ENCODE measurements at regions not wholly inside any gene's neighbourhood (a gene's known extent, or its start where the extent isn't known, plus 50 kb on each side); places are given as distances from the start of the nearest gene placed in this dataset.
"Not testable (repeated sequence)": the region's sequence is repeated elsewhere in the genome, so short reads cannot be mapped to it uniquely, and the experiment has no call there.

DNA sequence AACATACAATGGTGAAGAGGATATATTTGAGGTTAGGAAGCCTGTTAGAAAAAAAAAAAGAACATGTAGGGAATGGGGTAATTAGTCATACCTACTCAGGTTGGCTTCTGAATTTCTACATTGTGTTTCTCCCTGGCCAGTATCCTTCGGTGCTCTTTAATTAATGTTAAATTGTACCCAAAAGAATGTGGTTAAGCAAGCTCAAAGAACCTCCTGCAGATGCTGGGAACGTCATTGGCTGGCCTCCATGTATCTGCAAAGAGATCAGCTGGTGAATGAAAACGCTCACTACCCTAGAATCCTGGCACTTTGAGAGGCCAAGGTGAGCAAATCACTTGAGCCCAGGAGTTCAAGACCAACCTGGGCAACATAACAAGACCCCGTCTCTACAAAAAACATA, 942.3 kb upstream of the PRKX start:
- H3K36me3 ChIP-seq: no peaks in the 10 kb centered on the region
- H3K27me3 ChIP-seq: no peaks in the 10 kb centered on the region
- H3K4me1 ChIP-seq (ENCODE audit: low read depth): no peaks in the 10 kb centered on the region
- TF ChIP-seq, protein P1, sequence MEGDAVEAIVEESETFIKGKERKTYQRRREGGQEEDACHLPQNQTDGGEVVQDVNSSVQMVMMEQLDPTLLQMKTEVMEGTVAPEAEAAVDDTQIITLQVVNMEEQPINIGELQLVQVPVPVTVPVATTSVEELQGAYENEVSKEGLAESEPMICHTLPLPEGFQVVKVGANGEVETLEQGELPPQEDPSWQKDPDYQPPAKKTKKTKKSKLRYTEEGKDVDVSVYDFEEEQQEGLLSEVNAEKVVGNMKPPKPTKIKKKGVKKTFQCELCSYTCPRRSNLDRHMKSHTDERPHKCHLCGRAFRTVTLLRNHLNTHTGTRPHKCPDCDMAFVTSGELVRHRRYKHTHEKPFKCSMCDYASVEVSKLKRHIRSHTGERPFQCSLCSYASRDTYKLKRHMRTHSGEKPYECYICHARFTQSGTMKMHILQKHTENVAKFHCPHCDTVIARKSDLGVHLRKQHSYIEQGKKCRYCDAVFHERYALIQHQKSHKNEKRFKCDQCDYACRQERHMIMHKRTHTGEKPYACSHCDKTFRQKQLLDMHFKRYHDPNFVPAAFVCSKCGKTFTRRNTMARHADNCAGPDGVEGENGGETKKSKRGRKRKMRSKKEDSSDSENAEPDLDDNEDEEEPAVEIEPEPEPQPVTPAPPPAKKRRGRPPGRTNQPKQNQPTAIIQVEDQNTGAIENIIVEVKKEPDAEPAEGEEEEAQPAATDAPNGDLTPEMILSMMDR (IDR thresholded peaks at IDR 0.05; ENCODE audit: low read depth, low read length): no peak
- no peak overlapping the region for H3K4me3 ChIP-seq
- no peaks in the 10 kb centered on the region for H3K9me3 ChIP-seq (ENCODE audit: low read depth)
- DNase-seq (ENCODE audit: low read depth in 1 of 2, low spot score in 1 of 2): no peak
- no peak overlapping the region for H3K27ac ChIP-seq

- Histone ChIP-seq H3K27ac (no peak overlapping the region), H3K36me3 (no peaks in the 10 kb centered on the region), H3K27me3 (no peaks in the 10 kb centered on the region), H3K9me3 (ENCODE audit: low read depth) (no peaks in the 10 kb centered on the region), H3K4me1 (ENCODE audit: low read depth) (no peaks in the 10 kb centered on the region), H3K4me3 (no peak overlapping the region)
- TF ChIP-seq, protein P1 (IDR thresholded peaks at IDR 0.05; ENCODE audit: low read depth, low read length): no peak
- DNase-seq (ENCODE audit: low read depth in 1 of 2, low spot score in 1 of 2): no peak
Observed at GRCh38 chrX:4642114-4642513, 928.7 kb upstream of the PRKX start.

- Histone ChIP-seq H3K9me3 (ENCODE audit: low read depth) (no peaks in the 10 kb centered on the region), H3K4me1 (ENCODE audit: low read depth) (no peaks in the 10 kb centered on the region), H3K36me3 (no peaks in the 10 kb centered on the region), H3K27ac (no peak overlapping the region), H3K4me3 (no peak overlapping the region), H3K27me3 (no peaks in the 10 kb centered on the region)
- no peak for DNase-seq (ENCODE audit: low read depth in 1 of 2, low spot score in 1 of 2)
- TF ChIP-seq, protein P1 (IDR thresholded peaks at IDR 0.05; ENCODE audit: low read depth, low read length): no peak
Observed at GRCh38 chrX:4638036-4638435, 924.6 kb upstream of the PRKX start.

DNA sequence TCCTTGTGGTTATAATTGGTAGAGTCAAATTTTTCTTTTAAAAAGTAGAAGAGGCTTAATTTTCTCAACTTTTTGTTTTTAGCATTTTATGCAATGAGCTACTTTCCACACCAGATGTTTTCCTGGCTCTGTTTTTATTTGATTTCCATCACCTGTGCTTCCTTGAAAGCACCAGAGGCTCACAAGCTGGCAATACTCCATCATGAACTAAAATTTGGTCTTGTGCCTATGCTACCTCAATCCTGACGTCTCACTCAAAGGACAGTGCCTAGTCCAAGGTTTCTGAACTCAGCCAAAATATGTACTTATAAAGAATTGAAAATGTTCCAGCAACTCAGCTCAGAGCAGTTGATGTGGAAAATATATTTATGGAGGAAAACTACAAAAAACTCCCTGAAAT, 914.0 kb upstream of the PRKX start:
- no peaks in the 10 kb centered on the region for H3K9me3 ChIP-seq (ENCODE audit: low read depth)
- DNase-seq (ENCODE audit: low read depth in 1 of 2, low spot score in 1 of 2): no peak
- TF ChIP-seq, protein P1 (IDR thresholded peaks at IDR 0.05; ENCODE audit: low read depth, low read length): no peak
- no peaks in the 10 kb centered on the region for H3K4me1 ChIP-seq (ENCODE audit: low read depth)
- no peaks in the 10 kb centered on the region for H3K36me3 ChIP-seq
- no peak overlapping the region for H3K4me3 ChIP-seq
- H3K27me3 ChIP-seq: no peaks in the 10 kb centered on the region
- no peak overlapping the region for H3K27ac ChIP-seq

GRCh38 chrX:4622486-4623167, 909.2 kb upstream of the PRKX start:
- TF ChIP-seq, protein P1 (IDR thresholded peaks at IDR 0.05; ENCODE audit: low read depth, low read length): no peak
- no peak overlapping the region for H3K27ac ChIP-seq
- DNase-seq (ENCODE audit: low read depth in 1 of 2, low spot score in 1 of 2): no peak
- H3K4me3 ChIP-seq: no peak overlapping the region
- H3K4me1 ChIP-seq (ENCODE audit: low read depth): peaks cover 5% of the 10 kb centered on the region
- H3K27me3 ChIP-seq: no peaks in the 10 kb centered on the region
- no peaks in the 10 kb centered on the region for H3K9me3 ChIP-seq (ENCODE audit: low read depth)
- no peaks in the 10 kb centered on the region for H3K36me3 ChIP-seq

GRCh38 chrX:4613651-4614050, 900.2 kb upstream of the PRKX start:
- H3K36me3 ChIP-seq; H3K9me3 ChIP-seq (ENCODE audit: low read depth); H3K27me3 ChIP-seq; H3K4me3 ChIP-seq; DNase-seq (ENCODE audit: low read depth in 1 of 2, low spot score in 1 of 2); H3K27ac ChIP-seq: not testable (repeated sequence)
- H3K4me1 ChIP-seq (ENCODE audit: low read depth): peaks cover 10% of the 10 kb centered on the region

All from cardiac muscle cell (in vitro differentiated cells and primary cell).